HAP-1 (cell line): ENCODE measurements at regions not wholly inside any gene's neighbourhood (a gene's known extent, or its start where the extent isn't known, plus 50 kb on each side); places are given as distances from the start of the nearest gene placed in this dataset.
A peak's percentile ranks its signal among the peaks of the same experiment; 100 is the strongest.

Experiments used
- DNase-seq, 2 experiments: peaks; one replicate each; pipeline ENCODE4 v3.0.0-alpha.2; 2016 to 2020; ENCODE audit warnings: low spot score in 2 of 2
- H3K27me3 ChIP-seq: fragments of 250-450 bp; sonication (Bioruptor Pico); 2 replicates; pipeline ENCODE4 v1.5.1; 2020; ENCODE audit warnings: low read depth, mild to moderate bottlenecking, moderate library complexity
- H3K36me3 ChIP-seq: fragments of 250-450 bp; sonication (Bioruptor Pico); replicated peaks from 2 replicates; pipeline ENCODE4 v1.5.1; 2020; ENCODE audit warnings: mild to moderate bottlenecking
- H3K4me1 ChIP-seq: fragments of 250-450 bp; sonication (Bioruptor Pico); 2 replicates; pipeline ENCODE4 v1.5.1; 2020; ENCODE audit warnings: mild to moderate bottlenecking
- H3K4me3 ChIP-seq: fragments of 250-450 bp; sonication (Bioruptor Pico); 2 replicates; pipeline ENCODE4 v1.5.1; 2020; ENCODE audit warnings: mild to moderate bottlenecking, moderate library complexity
- H3K9me3 ChIP-seq: fragments of 250-450 bp; sonication (Bioruptor Pico); 2 replicates; pipeline ENCODE4 v1.5.1; 2020; ENCODE audit warnings: mild to moderate bottlenecking, moderate library complexity
- in situ Hi-C: fragments of 300-500 bp; cut with MboI; formaldehyde crosslinking; loops from 3 replicates; pipeline ENCODE4 v1.14.3; 2020; ENCODE audit warnings: low sequenced_read_pairs, inconsistent platforms, mixed read lengths

DNA sequence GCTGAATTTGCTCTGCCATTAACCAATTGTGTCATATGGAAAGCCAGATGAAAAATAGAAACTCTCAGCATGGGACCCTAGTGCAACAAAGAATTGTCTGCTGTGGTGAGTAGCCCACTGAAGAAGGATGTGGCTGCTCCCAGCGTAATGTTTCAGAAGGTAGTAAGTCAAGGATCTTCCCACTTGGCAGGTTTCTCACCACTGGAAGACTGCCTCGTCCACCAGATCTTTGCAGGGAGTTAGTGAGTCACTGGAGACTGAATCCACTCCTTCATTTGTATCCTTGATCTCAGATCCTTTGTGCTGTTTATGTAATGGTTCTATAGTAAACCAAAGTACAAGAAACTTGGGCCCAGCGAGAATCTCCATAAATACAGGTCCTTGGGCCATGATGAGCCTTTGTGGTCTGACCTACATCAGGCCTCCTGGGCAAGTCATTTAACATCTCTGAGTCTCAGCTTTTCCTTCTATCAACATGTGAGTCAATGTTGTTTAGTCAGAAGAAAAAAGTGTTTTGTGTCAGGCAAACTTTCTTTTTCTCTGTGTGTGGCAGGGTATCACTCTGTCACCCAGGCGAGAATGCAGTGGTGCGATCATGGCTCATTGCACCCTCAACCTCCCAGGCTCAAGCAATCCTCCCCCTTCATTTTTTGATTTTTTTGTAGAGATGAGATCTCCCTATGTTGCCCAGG lies 78.0 kb upstream of the CCDC160 start:
- no peaks in the 10 kb centered on the region for H3K4me1 ChIP-seq
- no peaks in the 10 kb centered on the region for H3K9me3 ChIP-seq
- peaks cover 2% of the 10 kb centered on the region; the same call in 1 of the 2 replicates for H3K27me3 ChIP-seq
- H3K36me3 ChIP-seq, result no peaks in the 10 kb centered on the region
- H3K4me3 ChIP-seq, result no peak overlapping the region
- in situ Hi-C loops, result no loop called here
- DNase-seq, result no peak

DNA sequence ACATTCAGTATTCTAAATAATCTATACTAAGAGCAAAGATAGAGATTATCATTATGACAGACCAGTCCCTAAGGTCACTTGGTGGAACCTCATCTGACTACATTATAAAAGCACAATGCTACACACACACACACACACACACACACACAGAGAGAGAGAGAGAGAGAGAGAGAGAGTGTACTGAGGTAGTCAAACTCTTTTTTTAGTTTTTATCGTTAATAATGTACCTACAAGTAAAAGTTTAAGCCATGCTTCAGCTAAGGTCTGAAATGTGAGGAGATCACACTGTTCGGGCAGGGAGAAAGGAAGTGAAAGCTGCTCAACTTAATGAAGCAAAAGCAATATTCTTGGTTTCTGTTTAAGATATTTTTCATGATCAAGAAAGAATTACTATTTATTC lies 75.8 kb upstream of the CCDC160 start:
- in situ Hi-C loops, result no loop called here
- Histone ChIP-seq H3K9me3 (no peaks in the 10 kb centered on the region), H3K36me3 (no peaks in the 10 kb centered on the region), H3K27me3 (peaks cover 2% of the 10 kb centered on the region; the same call in 1 of the 2 replicates), H3K4me3 (no peak overlapping the region), H3K4me1 (no peaks in the 10 kb centered on the region)
- no peak for DNase-seq

DNA sequence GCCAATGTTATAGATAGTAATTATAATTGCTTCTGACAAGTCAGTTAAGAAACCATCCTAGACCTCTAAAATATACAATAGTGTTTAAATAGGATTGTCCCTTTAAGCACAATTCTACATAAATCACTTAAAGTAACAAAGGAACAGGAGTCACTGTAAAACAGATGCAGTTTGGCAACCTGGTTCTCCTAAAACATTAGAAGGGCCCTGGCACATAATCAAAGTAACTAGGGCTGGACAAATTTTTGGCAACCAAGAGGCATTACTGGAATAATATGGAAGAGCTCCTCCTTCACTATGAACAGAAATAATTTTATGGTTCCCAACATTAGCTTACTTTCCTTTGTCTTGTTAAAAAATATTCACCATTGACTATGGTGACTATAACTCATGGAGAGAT lies 75.0 kb upstream of the CCDC160 start:
- no peak for DNase-seq
- no peaks in the 10 kb centered on the region for H3K27me3 ChIP-seq

DNA sequence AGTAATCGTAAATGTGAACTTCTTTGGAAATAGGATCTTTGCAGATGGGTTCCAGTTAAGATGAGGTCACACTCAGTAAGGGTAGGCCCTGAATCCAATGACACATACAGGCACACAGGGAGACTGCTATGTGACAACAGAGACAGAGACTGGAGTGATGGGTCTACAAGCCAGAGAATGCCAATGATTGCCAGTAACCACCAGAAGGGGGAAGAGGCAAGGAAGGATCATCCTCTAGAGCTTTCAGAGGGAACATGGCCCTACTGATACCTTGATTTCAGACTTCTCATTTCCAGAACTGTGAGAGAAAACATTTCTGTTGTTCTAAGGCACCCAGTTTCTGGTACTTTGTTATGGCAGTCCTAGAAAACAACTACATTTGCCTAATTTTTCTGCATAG lies 73.1 kb upstream of the CCDC160 start:
- no peaks in the 10 kb centered on the region for H3K27me3 ChIP-seq
- no peaks in the 10 kb centered on the region for H3K9me3 ChIP-seq
- peaks cover 4% of the 10 kb centered on the region; the same call in 1 of the 2 replicates for H3K36me3 ChIP-seq
- DNase-seq, result no peak
- in situ Hi-C loops, result no loop called here
- H3K4me1 ChIP-seq, result peaks cover 4% of the 10 kb centered on the region; the same call in 1 of the 2 replicates
- no peak overlapping the region for H3K4me3 ChIP-seq

More for the DNA sequence above, 75.0 kb upstream of the CCDC160 start:
- Histone ChIP-seq H3K4me1 (peaks cover under 1% of the 10 kb centered on the region; the same call in 1 of the 2 replicates), H3K36me3 (no peaks in the 10 kb centered on the region), H3K4me3 (no peak overlapping the region), H3K9me3 (no peaks in the 10 kb centered on the region)
- in situ Hi-C loops, result no loop called here

DNA sequence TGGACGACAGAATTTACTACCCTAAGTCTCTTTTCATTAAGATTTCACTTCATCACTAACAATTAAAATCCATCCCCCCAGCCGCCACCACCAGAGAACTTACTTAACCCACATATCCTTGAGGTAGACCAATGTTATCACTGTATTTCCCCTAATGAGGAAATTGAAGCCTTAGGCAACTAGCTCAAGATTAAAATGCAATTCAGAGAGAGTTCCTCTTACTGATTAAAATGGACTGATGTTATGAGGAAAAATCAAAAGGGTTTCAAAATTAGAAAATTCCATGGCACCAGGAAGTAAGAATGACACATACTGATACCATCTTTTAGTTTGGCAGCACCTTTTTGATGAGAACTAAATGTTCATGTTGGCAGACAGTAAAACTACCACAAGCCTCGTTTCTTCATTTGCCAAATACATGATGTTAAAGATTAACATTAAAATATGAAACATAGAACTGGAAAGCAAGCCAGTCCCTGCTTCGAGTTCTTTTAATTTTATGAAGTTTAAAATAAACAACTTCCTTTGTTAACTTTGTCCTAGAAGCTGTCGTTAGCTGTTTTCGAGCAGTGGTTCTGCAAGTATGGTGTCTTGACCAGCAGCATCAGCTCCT lies 69.3 kb upstream of the CCDC160 start:
- no peak for DNase-seq
- H3K27me3 ChIP-seq, result no peaks in the 10 kb centered on the region
- peaks cover 15% of the 10 kb centered on the region for H3K4me1 ChIP-seq
- in situ Hi-C loops, result no loop called here
- H3K4me3 ChIP-seq, result no peak overlapping the region
- H3K9me3 ChIP-seq, result no peaks in the 10 kb centered on the region
- peaks cover 22% of the 10 kb centered on the region for H3K36me3 ChIP-seq

DNA sequence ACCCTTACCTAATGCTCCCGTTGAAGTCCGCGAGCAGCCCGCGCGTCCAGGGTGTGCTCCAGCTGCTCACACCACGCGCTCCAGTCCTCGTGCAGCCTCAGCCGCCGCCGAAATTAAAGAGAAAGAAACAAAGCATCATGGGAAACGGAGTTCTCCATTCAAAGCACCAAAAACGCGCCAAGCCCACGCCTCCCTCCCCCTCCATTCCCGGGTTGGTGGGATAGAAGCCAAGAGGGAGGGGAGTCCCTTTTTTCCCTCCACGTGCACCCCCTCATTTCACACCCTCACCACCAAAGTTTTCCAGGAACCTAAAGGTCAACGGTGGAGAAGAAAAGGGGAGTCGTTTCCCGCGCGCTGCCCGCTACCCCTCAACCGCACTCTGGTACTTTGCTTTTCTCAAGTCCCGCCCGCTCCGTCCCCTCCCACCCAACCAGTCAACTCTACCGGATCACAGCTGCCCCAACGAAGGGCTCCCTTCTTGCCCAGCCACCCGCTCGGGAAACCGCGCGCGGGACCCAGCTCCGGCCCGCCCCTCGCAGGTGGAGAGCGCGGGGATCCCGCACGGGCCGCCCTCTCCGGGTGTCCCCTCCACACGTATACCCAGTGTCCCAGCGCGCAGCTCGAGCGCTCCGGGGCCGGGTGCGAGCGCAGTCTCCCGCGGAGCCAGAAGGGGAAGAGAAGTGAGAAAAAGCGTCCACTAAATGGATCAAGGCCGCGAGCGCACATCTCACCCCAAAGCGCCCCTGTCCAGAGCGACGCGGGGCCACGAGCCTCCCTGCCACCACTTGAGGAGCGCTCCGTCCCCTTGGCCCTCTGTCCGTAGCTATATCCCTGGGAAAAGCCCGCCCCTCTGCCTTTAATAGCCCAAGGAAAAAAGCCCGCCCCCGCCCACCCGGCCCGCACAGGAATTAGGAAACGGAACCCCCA lies 65.1 kb upstream of the CCDC160 start:
- no peaks in the 10 kb centered on the region for H3K9me3 ChIP-seq
- H3K36me3 ChIP-seq, result peaks cover 22% of the 10 kb centered on the region
- peak overlapping the region; percentile 42 for H3K4me3 ChIP-seq
- DNase-seq, result peak; percentile 70 to 80
- H3K27me3 ChIP-seq, result no peaks in the 10 kb centered on the region
- H3K4me1 ChIP-seq, result peaks cover 46% of the 10 kb centered on the region
- in situ Hi-C loops, result no loop called here

DNA sequence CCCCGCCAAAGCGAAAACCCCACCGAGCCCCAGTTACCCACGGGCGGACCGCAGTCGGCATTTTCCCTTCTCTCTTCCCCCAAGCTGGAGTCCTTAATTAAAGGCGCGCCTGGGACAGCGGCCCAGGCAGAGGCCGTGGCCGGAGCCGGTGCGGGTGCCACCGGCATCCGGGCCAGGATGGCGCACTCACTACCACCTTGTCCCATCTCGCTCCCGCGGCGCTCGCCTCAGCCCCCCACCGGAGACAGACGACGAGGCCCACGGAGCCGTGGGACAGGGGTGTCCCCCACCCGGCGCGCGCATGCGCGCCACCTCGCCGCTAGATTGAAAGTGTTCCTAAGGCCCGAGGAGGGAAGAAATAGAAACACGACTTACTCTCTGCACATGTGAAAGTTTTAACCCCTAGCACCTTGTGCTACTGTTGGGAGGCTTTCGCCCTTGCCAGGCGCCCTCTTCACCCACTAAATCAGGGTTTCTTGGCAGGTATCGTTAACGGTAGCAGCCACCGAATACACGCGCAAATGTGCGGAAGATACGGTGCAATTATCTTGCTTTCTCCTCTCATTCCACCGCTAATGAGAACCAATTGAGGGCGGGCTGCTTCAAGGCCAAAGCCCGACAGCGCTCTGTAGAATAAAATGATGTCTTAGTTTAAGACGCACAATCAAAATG lies 64.3 kb upstream of the CCDC160 start:
- in situ Hi-C loops, result no loop called here
- Histone ChIP-seq H3K4me1 (peaks cover 51% of the 10 kb centered on the region), H3K9me3 (no peaks in the 10 kb centered on the region), H3K36me3 (peaks cover 22% of the 10 kb centered on the region), H3K4me3 (peak overlapping the region; percentile 42), H3K27me3 (no peaks in the 10 kb centered on the region)
- peak; percentile 41 to 51 for DNase-seq

DNA sequence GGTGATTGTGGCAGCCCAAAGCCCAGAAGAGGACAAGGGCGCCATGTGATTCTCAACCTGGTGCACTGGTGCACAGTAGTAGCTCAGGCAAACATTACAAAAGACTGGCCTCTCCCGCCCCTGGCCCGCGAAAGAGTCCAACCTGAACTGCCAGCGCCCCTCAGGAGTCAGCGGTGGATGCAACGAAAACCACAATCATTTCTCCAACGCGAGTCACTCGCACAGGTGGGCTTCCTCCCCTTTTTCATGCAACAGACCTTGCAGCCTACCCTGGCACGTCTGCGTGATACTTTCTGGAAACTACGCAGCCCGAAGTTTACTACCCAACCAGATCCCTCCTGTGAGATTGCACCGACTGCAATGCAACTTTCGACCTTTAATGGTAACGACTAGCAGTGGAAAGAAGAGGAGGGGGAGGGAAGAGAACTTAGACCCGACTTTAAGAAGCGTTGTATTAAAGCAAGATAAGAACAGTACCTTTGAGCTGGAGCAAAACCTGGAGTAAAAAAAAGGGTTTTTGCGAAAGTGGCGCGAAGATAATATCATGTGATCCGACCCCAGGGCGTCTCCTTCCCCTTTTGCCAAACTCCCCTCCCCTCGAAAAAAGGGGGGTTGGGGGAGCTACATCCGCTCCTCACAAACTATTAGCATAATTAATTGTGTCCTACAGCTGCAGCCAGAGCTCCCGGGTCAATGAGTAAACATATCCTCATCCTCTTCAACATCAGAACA lies 63.3 kb upstream of the CCDC160 start:
- Histone ChIP-seq H3K9me3 (no peaks in the 10 kb centered on the region), H3K4me3 (peak overlapping the region; percentile 42), H3K36me3 (peaks cover 20% of the 10 kb centered on the region), H3K27me3 (no peaks in the 10 kb centered on the region), H3K4me1 (peaks cover 60% of the 10 kb centered on the region)
- peak; percentile 48 to 62 for DNase-seq
- in situ Hi-C loops, result no loop called here

DNA sequence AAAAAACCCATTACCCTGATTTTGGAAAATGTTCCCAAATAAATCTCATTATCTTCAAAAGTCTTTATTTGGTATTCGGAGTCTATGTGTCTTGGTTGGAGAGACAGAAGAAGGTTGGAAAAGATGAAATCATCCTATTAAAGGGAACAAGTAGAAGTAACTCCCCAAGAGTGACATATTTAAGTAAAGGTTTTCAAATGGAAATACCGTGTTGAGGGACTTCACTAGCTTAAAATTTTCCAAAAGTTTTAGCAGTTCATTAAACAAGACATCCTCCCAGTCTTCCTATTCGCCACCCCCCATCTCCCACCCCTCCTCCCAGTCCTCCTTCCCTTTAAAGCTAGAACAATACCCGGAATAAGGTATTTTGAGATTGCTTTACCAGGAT lies 62.7 kb upstream of the CCDC160 start:
- H3K4me3 ChIP-seq, result peak overlapping the region; percentile 42
- H3K4me1 ChIP-seq, result peaks cover 66% of the 10 kb centered on the region
- in situ Hi-C loops, result no loop called here
- peak; percentile 29 to 33 for DNase-seq
- H3K27me3 ChIP-seq, result no peaks in the 10 kb centered on the region
- H3K36me3 ChIP-seq, result peaks cover 17% of the 10 kb centered on the region
- no peaks in the 10 kb centered on the region for H3K9me3 ChIP-seq

DNA sequence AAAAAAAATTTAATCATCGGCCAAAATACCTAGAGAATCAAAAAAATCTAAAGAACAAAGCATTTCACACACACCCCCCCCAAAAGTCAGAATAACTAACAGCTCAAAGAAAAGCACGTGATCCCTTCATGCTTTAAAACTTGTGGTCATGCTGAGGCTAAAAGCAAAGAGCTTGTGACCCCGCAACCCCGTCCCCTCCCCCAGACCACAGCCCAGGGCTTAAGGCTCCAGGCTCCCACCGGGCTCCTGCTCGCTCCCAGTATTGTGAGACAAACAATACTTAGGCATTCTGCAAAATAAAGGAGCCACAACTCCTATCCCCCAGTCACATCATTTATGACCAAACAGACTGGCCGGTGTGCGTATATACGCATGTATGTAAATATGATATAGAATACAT lies 62.1 kb upstream of the CCDC160 start:
- no peaks in the 10 kb centered on the region for H3K9me3 ChIP-seq
- DNase-seq, result peak; percentile 85 to 90
- no peaks in the 10 kb centered on the region for H3K27me3 ChIP-seq
- no peak overlapping the region for H3K4me3 ChIP-seq
- in situ Hi-C loops, result no loop called here
- H3K36me3 ChIP-seq, result peaks cover 11% of the 10 kb centered on the region
- peaks cover 72% of the 10 kb centered on the region for H3K4me1 ChIP-seq

DNA sequence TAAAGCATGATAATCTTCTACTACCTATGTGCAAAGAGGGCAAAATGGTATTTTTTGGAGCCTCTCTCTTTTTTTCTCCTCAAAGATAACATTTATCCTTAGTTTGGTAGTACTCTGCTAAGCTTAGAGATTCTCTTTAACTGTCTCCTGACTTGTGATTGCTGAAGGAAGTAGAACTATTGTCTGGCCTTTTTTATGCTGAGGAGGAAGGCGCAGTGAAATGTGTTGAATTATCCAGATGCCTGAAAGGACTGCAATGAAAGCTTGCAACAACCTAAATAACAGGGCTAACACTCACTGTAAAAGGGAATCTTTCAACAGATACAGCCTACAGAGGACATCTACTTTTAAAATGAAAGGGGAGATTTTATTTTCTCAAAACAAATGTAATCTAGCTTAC lies 59.5 kb upstream of the CCDC160 start:
- Histone ChIP-seq H3K36me3 (no peaks in the 10 kb centered on the region), H3K4me1 (peaks cover 86% of the 10 kb centered on the region), H3K27me3 (no peaks in the 10 kb centered on the region), H3K4me3 (no peak overlapping the region), H3K9me3 (no peaks in the 10 kb centered on the region)
- DNase-seq, result peak; percentile 52 to 90
- in situ Hi-C loops, result no loop called here

DNA sequence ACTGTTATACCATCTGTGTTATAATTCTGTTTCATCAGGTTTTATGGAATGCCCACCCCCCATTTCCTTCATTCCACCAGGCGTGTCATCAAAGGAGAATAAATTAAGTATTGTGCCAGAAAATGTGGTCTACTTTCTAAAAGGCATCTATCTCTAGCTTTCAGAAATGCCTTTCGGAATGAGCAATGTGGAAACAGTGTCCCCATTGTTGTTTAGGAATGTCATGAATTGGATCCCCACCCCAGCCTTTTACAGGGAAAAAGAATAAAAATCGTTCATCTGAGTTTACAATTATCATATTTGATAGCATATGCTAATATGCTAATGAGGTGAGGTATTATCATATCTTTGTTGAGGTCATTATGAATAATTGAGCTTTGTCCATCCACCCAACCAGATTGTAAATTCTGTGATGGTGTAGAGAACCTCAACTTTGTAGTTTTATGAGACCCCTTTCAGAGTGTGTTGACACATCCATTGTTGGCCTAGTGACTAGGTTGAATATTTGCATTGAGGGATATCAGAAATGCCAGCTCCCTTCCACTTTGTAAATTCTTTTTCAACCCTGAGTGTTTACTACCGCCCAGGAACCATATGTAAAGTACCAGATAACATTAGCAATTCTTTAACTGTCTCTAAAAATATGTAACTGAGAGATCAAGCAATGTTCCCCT lies 56.2 kb upstream of the CCDC160 start:
- no peak overlapping the region for H3K4me3 ChIP-seq
- H3K4me1 ChIP-seq, result peaks cover 75% of the 10 kb centered on the region
- in situ Hi-C loops, result no loop called here
- no peaks in the 10 kb centered on the region for H3K9me3 ChIP-seq
- H3K27me3 ChIP-seq, result no peaks in the 10 kb centered on the region
- DNase-seq, result peak; percentile 33 to 80
- no peaks in the 10 kb centered on the region for H3K36me3 ChIP-seq
